PC-9 (cell line): ENCODE measurements at regions not wholly inside any gene's neighbourhood (a gene's known extent, or its start where the extent isn't known, plus 50 kb on each side); places are given as distances from the start of the nearest gene placed in this dataset.

Experiments used
- BruUV-seq: library from RNA; stranded (reverse); fragments of 400-500 nt; replicated peaks from 2 replicates; lab custom pipeline; 2021; lab: Mats Ljungman, UMichigan
- CTCF ChIA-PET: fragments of 300-600 bp; sonication (Branson Sonifier 250); formaldehyde crosslinking; loops from one replicate; lab custom pipeline; 2022; ENCODE audit warnings: antibody characterized with exemption; lab: Charles Lee
- POLR2A ChIA-PET: fragments of 300-600 bp; sonication (Branson Sonifier 250); formaldehyde crosslinking; loops from one replicate; lab custom pipeline; 2022; ENCODE audit warnings: antibody characterized with exemption; ENCODE audit not compliant: unreplicated experiment; lab: Charles Lee
- DNase-seq, 2 experiments: peaks; one replicate each; pipeline versions ENCODE4 v3.0.0 to v3.0.0-alpha.2; 2015 to 2022; ENCODE audit warnings: mixed read lengths in 1 of 2
- H2AFZ ChIP-seq: fragments of 200-600 bp; sonication (generic); 2 replicates; pipeline ENCODE4 v1.8.1; 2017; ENCODE audit warnings: antibody characterized with exemption
- H3F3A ChIP-seq: fragments of 200-600 bp; sonication (generic); 2 replicates; pipeline ENCODE4 v1.8.1; 2017; ENCODE audit warnings: antibody characterized with exemption, mild to moderate bottlenecking, low read depth; ENCODE audit not compliant: insufficient read depth
- H3K27ac ChIP-seq: fragments of 200-600 bp; sonication (generic); 2 replicates; pipeline ENCODE4 v1.6.1; 2016; ENCODE audit warnings: mixed run types
- H3K27me3 ChIP-seq: fragments of 200-600 bp; sonication (generic); 2 replicates; pipeline ENCODE4 v1.6.1; 2016; ENCODE audit warnings: low read depth, mixed run types; ENCODE audit not compliant: insufficient read depth
- H3K36me3 ChIP-seq: fragments of 200-600 bp; sonication (generic); 2 replicates; pipeline ENCODE4 v1.6.1; 2016; ENCODE audit warnings: low read depth, mixed run types
- H3K4me1 ChIP-seq: fragments of 200-600 bp; sonication (generic); replicated peaks from 2 replicates; pipeline ENCODE4 v1.6.1; 2016; ENCODE audit warnings: mixed run types; ENCODE audit not compliant: insufficient read depth
- H3K4me2 ChIP-seq: fragments of 200-600 bp; sonication (generic); 2 replicates; pipeline ENCODE4 v1.6.1; 2017; ENCODE audit warnings: mixed run types
- H3K4me3 ChIP-seq: fragments of 200-600 bp; sonication (generic); 2 replicates; pipeline ENCODE4 v1.6.1; 2016; ENCODE audit warnings: mixed run types
- H3K79me2 ChIP-seq: fragments of 200-600 bp; sonication (generic); 2 replicates; pipeline ENCODE4 v1.6.1; 2017; ENCODE audit warnings: low read depth, mixed run types
- H3K9me2 ChIP-seq: fragments of 200-600 bp; sonication (generic); 2 replicates; pipeline ENCODE4 v1.8.1; 2017; ENCODE audit warnings: mild to moderate bottlenecking; ENCODE audit not compliant: insufficient read depth
- H3K9me3 ChIP-seq: fragments of 200-600 bp; sonication (generic); 2 replicates; pipeline ENCODE4 v1.8.1; 2016; ENCODE audit warnings: low read depth; ENCODE audit not compliant: insufficient read depth
- H4K20me1 ChIP-seq: fragments of 200-600 bp; sonication (generic); 2 replicates; pipeline ENCODE4 v1.8.1; 2017; ENCODE audit not compliant: insufficient read depth
- CTCF ChIP-seq: fragments of 200-600 bp; sonication (generic); conservative IDR thresholded peaks from 2 replicates; pipeline ENCODE4 v1.6.1; 2017; ENCODE audit warnings: mixed run types, antibody characterized with exemption, mild to moderate bottlenecking, moderate library complexity
- EZH2 ChIP-seq: fragments of 200-600 bp; sonication (generic); IDR thresholded peaks from 2 replicates; pipeline ENCODE4 v1.8.0; 2017; ENCODE audit warnings: antibody characterized with exemption, low read depth
- intact Hi-C: fragments of 100-400 bp; cut with micrococcal nuclease; formaldehyde crosslinking; loops from one replicate; pipeline ENCODE4 v1.10.0; 2022; ENCODE audit not compliant: unreplicated experiment

- ChIA-PET POLR2A (no interaction called here), CTCF (interaction anchor here (0.6 kb wide), 1 partner anchor 508 kb away, joined by 3 read pairs; no protein-coding TSS in a partner anchor)
- Histone ChIP-seq H3K4me3 (no peak overlapping the region), H3K36me3 (no peaks in the 10 kb centered on the region), H3K27ac (no peak overlapping the region), H3K79me2 (no peaks in the 10 kb centered on the region), H3K27me3 (no peaks in the 10 kb centered on the region), H3K4me1 (no peaks in the 10 kb centered on the region), H3F3A (no peaks in the 10 kb centered on the region), H3K9me3 (no peaks in the 10 kb centered on the region), H3K4me2 (no peak overlapping the region), H2AFZ (no peak overlapping the region), H4K20me1 (no peaks in the 10 kb centered on the region), H3K9me2 (no peaks in the 10 kb centered on the region)
- no TSS peak for BruUV-seq
- TF ChIP-seq EZH2 (no peak), CTCF (no peak)
- DNase-seq: no peak
- intact Hi-C loops: loop anchor here (5.0 kb wide), 2 partner anchors 198 to 1088 kb away; no protein-coding TSS in a partner anchor
Observed at GRCh38 chr18:34320267-34320666, 95.6 kb upstream of the NOL4 start.

GRCh38 chr18:34321066-34321465 is 96.4 kb upstream of the NOL4 start:
- CTCF ChIA-PET: no interaction called here
- H4K20me1 ChIP-seq: no peaks in the 10 kb centered on the region
- no peaks in the 10 kb centered on the region for H3K4me1 ChIP-seq
- no peak for TF ChIP-seq EZH2
- no peak for TF ChIP-seq CTCF
- H2AFZ ChIP-seq: no peak overlapping the region
- POLR2A ChIA-PET: no interaction called here
- no peaks in the 10 kb centered on the region for H3K36me3 ChIP-seq
- H3F3A ChIP-seq: no peaks in the 10 kb centered on the region
- intact Hi-C loops: loop anchor here (5.0 kb wide), 2 partner anchors 199 to 1089 kb away; no protein-coding TSS in a partner anchor
- H3K4me3 ChIP-seq: no peak overlapping the region
- H3K27ac ChIP-seq: no peak overlapping the region
- no peaks in the 10 kb centered on the region for H3K9me3 ChIP-seq
- no peaks in the 10 kb centered on the region for H3K79me2 ChIP-seq
- BruUV-seq: no TSS peak
- H3K27me3 ChIP-seq: no peaks in the 10 kb centered on the region
- DNase-seq: no peak
- no peaks in the 10 kb centered on the region for H3K9me2 ChIP-seq
- no peak overlapping the region for H3K4me2 ChIP-seq

GRCh38 chr18:34322365-34323289 is 97.9 kb upstream of the NOL4 start:
- H3K27me3 ChIP-seq: no peaks in the 10 kb centered on the region
- intact Hi-C loops: loop anchor here (2.0 to 5.0 kb wide), 3 partner anchors 200 to 1090 kb away; no protein-coding TSS in a partner anchor
- H3K4me1 ChIP-seq: no peaks in the 10 kb centered on the region
- H3K4me3 ChIP-seq: no peak overlapping the region
- H3K36me3 ChIP-seq: no peaks in the 10 kb centered on the region
- H4K20me1 ChIP-seq: no peaks in the 10 kb centered on the region
- CTCF ChIA-PET: no interaction called here
- no TSS peak for BruUV-seq
- peak; percentile 31 to 32 for DNase-seq
- H3K9me2 ChIP-seq: no peaks in the 10 kb centered on the region
- no peak overlapping the region for H3K4me2 ChIP-seq
- no peaks in the 10 kb centered on the region for H3K79me2 ChIP-seq
- TF ChIP-seq CTCF (peak; percentile 54), EZH2 (no peak)
- POLR2A ChIA-PET: no interaction called here
- H3K27ac ChIP-seq: no peak overlapping the region
- no peaks in the 10 kb centered on the region for H3K9me3 ChIP-seq
- H3F3A ChIP-seq: no peaks in the 10 kb centered on the region
- H2AFZ ChIP-seq: no peak overlapping the region
